ENCODE measurements at regions not wholly inside any gene's neighbourhood (a gene's known extent, or its start where the extent isn't known, plus 50 kb on each side); places are given as distances from the start of the nearest gene placed in this dataset.

- no peak for DNase-seq
Measured at GRCh38 chr20:61118429-61119224, 133.4 kb upstream of the CDH4 start.

GRCh38 chr20:61119273-61119672 lies 132.8 kb upstream of the CDH4 start:
- DNase-seq, result no peak

GRCh38 chr20:61119794-61120410 lies 132.2 kb upstream of the CDH4 start:
- no peak for DNase-seq

GRCh38 chr20:61120595-61121515 lies 131.2 kb upstream of the CDH4 start:
- peak; percentile 47 for DNase-seq

- DNase-seq, result no peak
Measured at GRCh38 chr20:61121661-61122060, 130.4 kb upstream of the CDH4 start.

GRCh38 chr20:61123286-61123685 lies 128.8 kb upstream of the CDH4 start:
- DNase-seq, result no peak

- DNase-seq, result no peak
Measured at GRCh38 chr20:61123751-61124368, 128.2 kb upstream of the CDH4 start.

- DNase-seq, result no peak
Measured at GRCh38 chr20:61125076-61125475, 127.0 kb upstream of the CDH4 start.

GRCh38 chr20:61125546-61126180 lies 126.4 kb upstream of the CDH4 start:
- DNase-seq, result no peak

GRCh38 chr20:61126369-61127195 lies 125.5 kb upstream of the CDH4 start:
- DNase-seq, result no peak

- DNase-seq, result no peak
Measured at GRCh38 chr20:61127311-61128039, 124.6 kb upstream of the CDH4 start.

- DNase-seq, result no peak
Measured at GRCh38 chr20:61128701-61129269, 123.3 kb upstream of the CDH4 start.

GRCh38 chr20:61129311-61129710 lies 122.8 kb upstream of the CDH4 start:
- no peak for DNase-seq

- DNase-seq, result no peak
Measured at GRCh38 chr20:61130156-61130555, 121.9 kb upstream of the CDH4 start.

- DNase-seq, result no peak
Measured at GRCh38 chr20:61131944-61132343, 120.1 kb upstream of the CDH4 start.

- DNase-seq, result no peak
Measured at GRCh38 chr20:61133611-61134010, 118.5 kb upstream of the CDH4 start.

- DNase-seq, result no peak
Measured at GRCh38 chr20:61134296-61135030, 117.6 kb upstream of the CDH4 start.

GRCh38 chr20:61135266-61135665 lies 116.8 kb upstream of the CDH4 start:
- no peak for DNase-seq

- DNase-seq, result no peak
Measured at GRCh38 chr20:61135968-61136367, 116.1 kb upstream of the CDH4 start.

GRCh38 chr20:61138566-61138965 lies 113.5 kb upstream of the CDH4 start:
- DNase-seq, result no peak
